Stimulated activated CD4-positive, alpha-beta T cell treated with anti-CD3 and anti-CD28 coated beads, Interleukin-2, amount 100 ng/mL, for 4 hours (primary cell): ENCODE measurements at regions not wholly inside any gene's neighbourhood (a gene's known extent, or its start where the extent isn't known, plus 50 kb on each side); places are given as distances from the start of the nearest gene placed in this dataset.
"Not testable (repeated sequence)": the region's sequence is repeated elsewhere in the genome, so short reads cannot be mapped to it uniquely, and the experiment has no call there.

Experiments used
- DNase-seq: peaks from one replicate; pipeline ENCODE4 v3.0.0-alpha.2; 2020; ENCODE audit warnings: low read depth

DNA sequence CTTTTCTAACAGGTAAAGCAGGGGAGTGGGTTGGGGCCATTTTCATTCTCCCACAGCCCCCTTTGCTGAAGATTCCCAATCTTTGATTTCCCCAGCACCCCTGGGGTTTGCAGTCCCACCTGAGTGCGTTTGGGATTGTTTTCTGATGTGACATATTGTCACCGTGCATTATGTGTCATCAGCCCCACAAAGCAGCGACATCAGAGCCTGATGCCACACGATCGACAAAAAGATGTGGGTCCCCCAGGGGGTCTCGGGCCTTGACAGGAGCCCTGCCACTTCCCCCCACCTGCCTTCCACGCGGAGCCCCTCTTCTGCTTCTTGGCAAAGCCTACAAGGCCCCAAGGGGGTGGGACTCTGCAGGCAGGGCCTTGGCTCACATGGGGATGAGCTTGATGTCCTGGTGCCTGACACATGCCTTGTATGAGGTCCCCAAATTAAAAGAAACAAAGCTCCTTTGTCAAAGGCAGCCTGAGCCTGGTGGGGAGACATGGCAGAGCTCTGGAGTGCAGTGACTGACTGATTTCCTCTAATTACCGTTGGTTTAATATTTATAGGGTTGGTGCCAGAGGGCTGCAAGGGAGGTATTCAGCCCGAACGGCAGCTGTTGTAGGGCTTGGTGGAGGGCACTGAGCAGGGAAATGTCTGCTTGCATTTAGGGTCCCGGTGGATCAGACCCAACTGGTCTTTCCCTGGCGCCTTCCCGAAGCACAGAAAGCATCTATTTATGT lies 149.2 kb downstream of the MIAT start:
- no peak for DNase-seq

DNA sequence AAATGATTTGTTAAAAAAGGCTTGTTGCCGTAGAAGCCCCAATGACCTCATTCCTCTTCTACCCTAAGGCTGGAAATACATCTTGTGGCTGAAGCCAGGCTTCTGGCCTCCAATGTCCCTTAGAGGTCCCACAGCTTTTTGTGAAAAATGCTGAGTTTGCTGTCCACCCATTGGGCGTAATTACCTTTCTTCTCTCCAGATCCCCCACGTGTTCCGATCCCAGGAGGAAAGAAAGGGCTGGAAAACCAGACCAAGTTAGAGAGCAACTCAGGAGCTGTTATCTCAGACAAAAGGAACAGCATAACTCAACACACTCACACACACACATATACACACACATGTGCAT lies 154.2 kb downstream of the MIAT start:
- DNase-seq = no peak

DNA sequence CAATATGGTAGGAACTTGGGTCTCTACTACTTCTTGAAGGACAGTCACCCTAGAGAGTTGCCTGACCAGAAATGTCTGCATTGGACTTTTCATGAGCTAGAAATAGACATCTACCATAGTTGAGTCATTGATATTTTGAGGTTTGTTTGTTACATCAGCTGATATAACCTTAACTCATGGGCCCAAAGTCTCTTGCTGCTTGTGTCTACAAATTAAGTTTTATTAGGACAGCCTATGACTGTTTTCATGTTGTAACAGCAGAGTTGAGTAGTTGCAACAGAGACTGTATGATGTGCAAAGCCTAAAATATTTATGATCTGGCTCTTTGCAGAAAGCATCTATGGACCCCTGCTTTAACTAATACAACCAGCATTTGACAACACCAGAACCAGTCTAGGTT lies 155.3 kb downstream of the MIAT start:
- DNase-seq = no peak

DNA sequence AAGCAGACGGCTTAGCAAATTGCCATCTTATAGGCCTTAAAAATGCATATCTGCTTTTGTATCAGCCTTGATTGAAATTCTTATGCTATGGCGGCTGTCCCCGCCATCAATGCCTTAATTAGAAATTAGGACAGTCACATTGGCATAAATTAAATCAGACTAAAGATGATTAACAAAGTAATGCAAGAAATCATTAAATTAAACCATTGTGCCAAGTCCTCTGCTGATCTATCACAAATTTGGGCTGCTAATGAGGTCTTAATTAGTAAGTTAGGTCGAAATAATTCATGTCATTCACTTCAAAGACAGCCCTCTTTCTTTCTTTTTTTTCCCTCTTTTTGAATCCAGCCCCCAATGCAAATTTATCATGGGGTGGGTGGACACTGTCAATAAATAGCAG lies 159.3 kb downstream of the MIAT start:
- DNase-seq = no peak

DNA sequence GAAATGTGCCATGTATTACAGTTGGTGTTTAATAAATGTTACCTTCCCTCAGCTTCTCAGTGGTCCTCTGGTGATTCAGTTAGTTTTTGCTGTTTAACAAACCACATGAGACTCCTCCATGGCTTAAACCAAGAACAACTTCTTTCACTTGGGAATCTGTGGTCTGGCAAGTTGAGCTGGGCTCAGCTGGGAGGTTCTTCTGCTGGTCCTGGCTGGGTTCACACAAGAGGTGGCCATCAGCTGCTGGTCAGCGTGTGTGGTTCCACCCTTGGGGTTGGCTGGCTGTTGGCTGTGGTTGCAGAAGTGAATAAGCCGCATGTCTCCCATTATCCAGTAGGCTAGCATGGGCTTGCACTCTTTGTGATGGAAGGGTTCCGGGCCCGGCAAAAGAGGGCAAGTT lies 160.5 kb downstream of the MIAT start:
- DNase-seq = no peak

DNA sequence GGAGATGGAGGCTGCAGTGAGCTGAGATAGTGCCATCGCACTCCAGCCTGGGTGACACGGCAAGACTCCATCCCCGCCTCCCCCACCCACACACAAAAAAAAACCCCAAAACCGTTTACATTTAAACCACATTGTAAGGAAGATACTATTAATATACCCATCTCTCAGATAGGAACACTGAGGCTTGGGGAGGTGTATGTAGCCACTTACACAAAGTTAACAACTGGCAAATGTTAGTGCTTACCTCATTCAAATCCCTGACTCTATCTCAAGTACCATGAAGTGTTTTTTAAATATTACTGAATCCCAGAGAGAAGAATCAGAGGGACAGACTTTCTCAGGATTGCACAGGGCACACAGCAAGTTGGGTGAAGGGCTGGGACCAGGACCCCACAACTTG lies 164.5 kb downstream of the MIAT start:
- DNase-seq = no peak

DNA sequence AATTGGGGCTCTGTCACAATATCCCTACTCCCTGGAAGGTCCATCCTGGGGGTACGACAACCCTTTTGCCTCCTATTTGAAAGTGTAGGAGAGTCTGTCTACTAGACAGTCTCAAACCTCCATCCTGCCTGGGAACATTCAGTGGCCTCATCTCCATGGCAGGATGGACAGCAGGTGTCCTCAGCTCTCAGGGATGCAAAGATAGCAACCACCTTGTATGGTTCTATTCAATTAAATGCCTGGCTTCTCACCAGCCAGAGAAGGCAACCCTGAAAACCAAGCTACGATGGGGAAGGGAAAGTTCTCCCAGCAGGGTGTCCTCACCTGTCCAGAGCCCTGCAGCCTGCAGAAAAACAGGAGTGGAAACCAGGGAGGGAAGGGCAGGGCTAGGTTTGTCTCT lies 164.9 kb downstream of the MIAT start:
- DNase-seq = no peak

DNA sequence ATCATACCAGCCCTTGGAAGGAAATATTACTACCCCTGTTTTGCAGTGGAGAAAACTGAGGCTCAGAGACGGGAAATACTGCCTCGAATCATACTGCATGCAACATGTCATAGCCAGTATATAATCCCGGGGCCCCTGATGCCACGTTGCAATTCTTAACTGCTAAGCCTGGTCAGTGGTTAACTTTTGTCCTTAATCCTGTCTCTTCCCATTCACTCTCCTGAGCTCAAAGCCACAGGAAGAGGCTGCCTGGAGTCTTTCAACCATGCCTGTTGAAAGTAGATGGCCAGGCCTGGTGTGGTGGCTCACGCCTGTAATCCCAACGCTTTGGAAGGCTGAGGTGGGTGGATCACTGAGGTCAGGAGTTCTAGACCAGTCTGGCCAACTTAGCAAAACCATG lies 166.6 kb downstream of the MIAT start:
- no peak for DNase-seq

DNA sequence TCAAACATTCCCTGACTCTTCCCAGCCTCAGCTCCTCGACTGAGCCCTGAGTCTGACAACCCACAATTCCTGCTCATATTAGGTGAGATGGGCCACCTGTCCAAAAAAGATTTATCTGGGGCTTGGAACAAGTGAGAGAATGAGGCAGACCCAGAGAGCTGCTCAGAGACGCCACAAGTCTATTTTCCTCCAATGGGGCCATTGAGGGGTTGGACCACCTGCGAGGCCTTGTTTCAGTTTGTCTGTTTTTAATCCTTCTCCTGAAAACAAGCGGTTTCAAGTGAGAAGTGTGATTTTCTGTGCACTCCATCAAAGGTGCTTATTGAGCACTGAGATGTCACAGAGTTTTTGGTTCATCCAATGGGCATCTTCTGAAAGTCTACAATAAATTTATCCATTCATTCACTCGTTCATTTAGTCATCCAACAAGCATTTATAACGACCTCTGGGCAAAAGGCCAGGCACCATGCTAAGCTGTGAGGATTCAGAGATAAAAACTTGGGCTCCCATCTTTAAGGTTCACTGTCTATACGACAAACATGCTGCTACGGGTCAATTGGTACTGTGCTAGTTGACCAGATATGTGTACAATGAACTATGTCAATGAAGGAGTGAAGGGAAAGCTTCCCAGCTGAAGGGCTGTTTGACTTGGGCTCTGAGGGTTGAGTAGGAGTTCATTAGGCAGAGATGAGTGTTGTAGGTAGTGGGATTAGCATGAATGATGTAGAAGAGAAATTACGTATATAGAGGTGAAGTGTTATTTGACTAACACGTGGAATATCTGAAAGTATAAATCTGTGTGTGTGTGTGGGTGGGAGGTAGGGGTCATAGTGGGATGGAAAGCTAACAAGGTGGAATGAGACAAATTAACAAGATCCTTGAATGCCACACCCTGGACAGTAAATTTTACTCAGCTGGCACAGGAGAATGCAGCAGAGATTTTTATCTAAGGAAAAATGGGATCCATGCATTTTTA lies 168.9 kb downstream of the MIAT start:
- DNase-seq = no peak

DNA sequence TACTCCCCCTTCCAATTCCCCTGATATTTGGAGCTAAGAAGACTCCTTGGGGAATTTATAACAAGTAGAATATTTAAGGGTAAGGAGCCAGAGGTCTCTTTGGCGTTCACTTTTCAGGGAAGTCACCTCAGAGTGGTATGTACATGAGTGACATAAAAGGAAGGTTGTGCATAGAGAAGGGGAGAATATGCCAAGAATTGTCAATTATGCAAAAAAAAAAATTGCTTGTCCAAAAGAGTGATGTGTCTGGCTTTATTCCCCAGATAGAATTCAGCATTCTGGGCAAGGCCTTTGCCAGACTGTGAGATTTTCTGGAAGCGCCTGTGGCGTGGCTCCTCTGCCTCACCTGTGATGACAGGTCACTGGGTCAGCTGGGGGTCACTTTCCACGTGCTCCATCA lies 170.2 kb downstream of the MIAT start:
- no peak for DNase-seq

DNA sequence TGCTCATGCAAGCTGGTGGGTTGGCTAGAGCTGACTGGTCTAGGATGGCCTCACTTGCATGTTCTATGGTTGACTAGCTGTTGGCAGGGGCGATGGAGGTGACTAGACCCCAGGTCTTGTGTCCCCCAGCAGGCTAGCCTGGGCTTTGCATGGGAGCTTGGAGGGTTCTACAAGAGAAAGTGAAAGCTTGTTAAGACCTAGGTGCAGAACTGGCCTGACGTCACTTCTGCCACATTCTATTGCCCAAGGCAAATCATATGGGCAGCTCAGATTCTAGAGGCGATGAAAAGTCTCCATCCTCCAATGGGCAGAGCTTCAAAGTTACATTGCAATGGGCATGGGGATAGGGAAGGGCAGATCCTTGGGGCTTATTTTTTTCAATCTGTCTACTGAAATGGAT lies 170.9 kb downstream of the MIAT start:
- DNase-seq = no peak

DNA sequence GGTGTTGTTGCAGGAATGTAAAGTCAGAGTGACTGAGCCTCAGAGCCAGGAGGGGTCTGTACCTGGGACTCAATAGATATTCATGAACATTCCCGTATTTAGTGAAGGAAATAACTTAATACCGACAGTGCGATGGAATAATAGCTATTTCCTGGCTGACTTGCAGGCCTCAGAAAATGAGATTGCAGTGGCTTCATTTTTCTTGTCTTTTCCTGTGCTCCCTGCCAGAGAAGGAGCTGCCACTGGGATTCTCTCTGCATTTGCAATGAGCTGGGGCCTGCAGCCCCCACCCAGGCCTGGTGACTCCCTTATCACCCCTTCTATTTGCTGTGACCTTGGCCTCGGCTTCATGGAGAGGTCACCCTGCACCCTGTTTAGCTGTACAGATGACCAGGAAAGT lies 173.4 kb downstream of the MIAT start:
- no peak for DNase-seq

DNA sequence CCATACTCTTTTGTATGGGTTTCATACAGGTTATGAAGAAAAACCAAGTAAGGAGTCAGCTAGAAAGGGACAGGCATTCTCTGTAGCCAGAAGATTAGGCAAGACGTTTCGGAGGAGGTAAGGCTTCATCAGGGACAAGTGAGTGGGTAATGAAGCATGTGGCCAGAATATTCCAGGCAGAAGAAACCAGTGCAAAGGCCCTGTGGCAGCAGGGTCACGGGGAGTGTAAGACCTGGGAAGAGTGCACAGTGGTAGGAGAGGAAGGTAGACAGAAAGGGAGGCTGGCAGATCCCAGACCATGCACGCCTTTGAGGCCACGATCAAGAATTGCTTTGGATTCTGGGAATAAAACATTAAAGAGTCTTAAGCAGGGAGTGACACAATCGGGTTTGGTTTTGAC lies 177.6 kb downstream of the MIAT start:
- DNase-seq = no peak

DNA sequence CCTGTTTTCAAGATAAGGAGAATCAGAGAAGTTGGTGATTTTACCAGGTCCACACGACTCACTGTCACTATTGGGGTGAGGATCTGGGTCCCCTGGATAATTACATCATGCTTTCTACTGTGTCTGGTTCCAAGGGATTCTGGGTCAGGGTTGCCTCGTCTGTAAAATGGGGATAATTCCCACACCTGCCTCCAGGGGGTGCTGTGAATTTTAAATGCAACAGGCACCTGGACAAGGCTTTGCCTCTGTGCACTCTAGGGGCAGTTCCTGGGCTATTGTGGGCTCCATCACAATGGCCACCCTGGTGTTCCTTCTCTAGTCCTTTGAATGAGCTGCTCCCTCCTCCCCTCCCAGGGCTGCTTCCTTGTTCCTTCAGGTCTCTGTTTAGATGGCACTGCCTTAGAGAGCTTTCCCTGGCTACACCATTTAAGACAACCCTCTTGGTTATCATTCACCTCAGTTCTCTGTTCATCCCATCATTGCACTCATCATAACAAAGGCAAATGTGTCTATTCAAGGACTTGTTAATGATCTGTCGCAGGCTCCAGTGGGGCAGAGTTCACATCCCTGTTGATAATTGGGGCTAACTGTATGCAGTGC lies 178.6 kb downstream of the MIAT start:
- DNase-seq = no peak

DNA sequence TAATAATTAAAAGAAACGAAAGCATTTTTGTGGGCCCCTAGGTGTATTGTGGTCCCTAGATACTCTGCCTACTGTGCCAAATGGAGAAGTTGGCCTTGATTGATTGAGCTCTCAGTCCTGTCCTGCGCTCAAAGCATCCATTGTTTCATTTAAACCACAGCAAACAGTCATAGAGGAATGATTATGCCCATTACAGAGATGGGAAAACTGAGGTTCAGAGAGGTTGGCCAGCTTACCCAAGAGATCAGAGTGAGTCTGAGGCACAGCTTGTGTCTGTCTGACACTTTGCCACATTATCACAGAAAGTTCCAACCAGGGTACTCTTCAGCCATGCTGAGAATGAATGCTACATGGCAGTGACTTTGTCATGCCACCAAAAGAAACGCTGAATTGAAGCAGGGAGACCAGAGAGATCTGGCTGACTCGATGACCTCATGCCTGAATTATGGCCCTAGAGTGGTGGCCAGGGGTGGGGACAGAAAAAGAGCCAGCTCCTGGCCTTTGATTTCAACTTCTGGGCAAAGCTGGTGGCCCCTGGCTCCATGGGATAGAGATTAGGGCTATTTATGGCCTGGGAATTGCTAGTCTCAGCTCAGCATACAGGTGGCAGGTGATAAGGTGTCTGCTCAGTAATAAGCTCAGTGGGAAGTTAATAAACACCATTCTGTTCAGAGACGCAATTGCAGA lies 180.5 kb downstream of the MIAT start:
- DNase-seq = no peak

DNA sequence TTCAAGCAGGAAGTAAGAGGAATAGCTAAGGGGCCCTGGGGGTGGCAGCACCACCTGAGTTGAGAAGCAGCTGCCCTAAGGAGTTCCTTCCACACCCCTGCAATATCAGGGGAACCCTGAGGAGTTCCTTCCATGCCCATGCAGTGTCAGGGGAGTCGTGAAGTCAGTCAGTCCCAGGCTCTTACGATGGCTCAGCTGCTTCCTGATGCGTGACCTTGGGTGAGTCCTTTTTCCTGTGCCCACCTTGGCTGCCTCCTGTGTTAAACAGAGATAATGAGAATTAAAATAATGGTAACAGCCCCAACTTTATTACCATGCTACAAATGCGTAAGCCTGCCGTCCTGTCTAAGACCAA lies 181.1 kb downstream of the MIAT start:
- DNase-seq = no peak

DNA sequence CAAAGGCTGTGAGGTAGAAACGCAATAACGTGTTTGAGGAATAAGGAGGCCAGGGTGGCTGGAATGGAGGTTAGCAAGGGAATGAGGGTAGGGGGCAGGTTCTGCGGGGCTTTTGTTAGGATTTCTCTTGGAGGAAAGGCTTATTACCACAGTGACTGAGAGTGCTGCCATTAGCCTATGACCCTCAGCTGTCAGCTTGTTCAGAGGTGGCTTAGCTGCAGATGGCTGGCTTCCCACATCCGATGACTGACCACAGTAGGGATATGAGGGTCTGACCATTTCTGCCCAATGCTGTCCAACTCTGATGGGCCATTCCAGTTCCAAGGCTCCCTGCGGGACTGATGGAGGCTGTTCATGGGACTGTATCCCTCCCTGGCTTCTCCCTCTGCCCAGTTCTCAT lies 181.8 kb downstream of the MIAT start:
- no peak for DNase-seq

DNA sequence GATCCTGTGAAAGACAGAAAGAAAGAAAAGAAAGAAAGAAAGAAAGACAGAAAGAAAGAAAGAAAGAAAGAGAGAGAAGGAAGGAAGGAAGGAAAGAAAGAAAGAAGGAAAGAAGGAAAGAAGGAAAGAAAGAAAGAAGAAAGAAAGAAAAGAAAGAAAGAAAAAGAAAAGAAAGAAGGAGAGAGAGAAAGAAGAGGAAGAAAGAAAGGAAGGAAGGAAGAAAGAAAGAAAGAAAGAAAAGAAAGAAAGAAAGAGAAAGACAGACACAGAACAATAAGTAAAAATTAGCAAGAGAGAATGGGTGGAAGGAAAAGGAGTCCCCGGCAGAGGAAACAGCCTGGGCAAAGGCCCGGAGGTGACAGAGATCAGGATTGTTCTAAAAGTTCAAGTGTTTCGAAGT lies 183.4 kb downstream of the MIAT start:
- DNase-seq = not testable (repeated sequence)

DNA sequence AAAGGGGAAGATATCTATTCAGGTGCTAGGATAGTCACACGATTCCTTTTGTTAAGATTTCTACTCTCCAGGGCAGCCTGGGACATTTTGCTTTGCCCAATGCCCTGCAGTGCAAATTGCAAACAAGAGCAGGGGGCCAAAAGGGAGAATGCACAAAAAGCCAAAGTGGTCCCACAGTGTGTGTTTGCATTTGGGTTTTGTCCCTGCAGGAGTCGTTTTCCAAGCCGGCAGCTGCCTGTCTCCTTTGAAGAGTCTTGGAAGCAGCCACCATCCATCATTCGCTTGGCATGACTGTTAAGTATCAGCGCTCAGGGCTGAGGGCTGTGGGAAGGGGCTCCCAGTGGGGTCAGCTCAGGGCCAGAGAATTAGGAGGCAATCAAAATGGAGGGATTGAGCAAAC lies 184.7 kb downstream of the MIAT start:
- no peak for DNase-seq

DNA sequence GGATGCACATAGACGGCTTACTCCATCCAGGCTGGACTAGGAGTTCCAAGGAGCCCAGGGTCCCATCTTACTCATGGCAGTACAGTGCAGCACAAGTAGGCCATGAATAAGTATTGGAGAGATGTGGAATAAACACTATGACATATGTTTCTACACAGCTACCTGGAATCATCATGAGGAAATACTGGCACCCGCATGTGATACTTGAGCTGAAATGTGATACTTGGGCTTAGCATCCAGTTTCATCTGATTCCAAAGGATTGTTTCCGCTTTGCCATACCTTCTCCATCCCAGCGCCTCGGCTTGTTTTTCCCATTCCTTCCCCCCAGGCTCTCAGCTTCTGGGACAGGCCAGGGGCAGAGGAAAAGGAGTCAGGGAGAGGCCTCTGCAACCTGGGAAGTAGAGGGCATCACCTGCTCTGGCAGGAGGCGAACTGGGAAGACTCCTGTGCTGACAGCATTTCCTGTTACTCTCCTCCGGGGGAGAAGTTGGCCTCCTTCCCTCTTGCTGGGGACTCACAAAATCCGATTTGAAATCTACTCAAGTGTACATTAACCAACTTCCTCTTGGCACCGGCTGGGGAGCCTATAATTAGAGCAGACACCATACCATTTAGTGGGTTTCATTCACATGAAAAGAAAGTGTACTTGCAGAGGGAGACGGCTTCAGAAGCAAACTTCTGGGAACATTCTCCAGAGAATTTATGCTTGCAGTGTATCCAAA lies 187.8 kb downstream of the MIAT start:
- no peak for DNase-seq

DNA sequence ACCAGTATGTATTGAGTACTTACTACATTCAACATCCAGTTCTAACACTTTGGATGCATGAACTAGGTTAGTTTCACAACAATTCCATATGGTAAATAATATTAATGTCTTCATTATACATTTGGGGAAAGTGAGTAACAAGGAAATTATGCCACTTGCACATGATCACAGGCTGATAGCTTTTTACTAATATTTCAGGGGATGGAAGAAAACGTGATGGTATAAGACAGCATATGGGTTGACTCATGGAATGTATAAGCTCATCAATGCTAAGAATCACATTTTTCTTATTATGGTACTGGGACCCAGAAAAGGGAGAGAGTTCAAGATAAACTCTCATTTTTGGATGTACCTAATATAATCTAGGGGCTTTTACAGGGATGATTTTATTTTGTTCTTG lies 188.7 kb downstream of the MIAT start:
- DNase-seq = no peak

DNA sequence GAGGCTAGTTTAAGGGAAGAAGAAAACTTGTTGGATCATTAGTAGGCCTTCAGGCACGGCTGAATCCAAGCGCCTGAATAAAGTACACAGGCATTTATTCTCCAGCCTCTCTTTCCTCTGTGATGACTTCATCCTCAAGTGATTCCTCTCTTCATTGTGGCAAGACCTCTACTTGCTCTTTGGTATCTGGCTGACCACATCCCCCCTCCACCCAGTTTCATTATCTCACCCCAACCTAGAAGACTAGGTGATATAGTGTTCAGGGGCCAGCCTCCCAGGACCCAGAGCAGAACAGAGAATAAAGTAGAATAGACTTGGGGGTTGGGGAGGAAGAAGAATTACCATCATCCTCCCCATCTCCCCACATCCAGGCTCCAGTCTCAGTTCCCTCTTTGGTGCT lies 189.3 kb downstream of the MIAT start:
- DNase-seq = no peak
